Esophagus muscularis mucosa (tissue), 4 donors: ENCODE measurements at regions not wholly inside any gene's neighbourhood (a gene's known extent, or its start where the extent isn't known, plus 50 kb on each side); places are given as distances from the start of the nearest gene placed in this dataset.

Experiments
- DNase-seq: peaks from one replicate; pipeline ENCODE4 v3.0.0-alpha.2; 2017; ENCODE audit errors: extremely low spot score
- H3K27ac ChIP-seq, 4 donors: fragments of 200-600 bp; sonication (generic); replicated peaks in 1 of 4; 1 replicate in 3 of 4; 2 replicates in 1 of 4; pipeline ENCODE4 v1.5.1; 2016 to 2019; ENCODE audit warnings: mild to moderate bottlenecking in 1 of 4
- H3K27me3 ChIP-seq, 4 donors: fragments of 200-600 bp; sonication (generic); one replicate each; pipeline versions ENCODE4 v1.5.1 to v1.6.0; 2016 to 2019
- H3K36me3 ChIP-seq, 4 donors: fragments of 200-600 bp; sonication (generic); one replicate each; pipeline ENCODE4 v1.5.1; 2016 to 2019
- H3K4me1 ChIP-seq, 4 donors: fragments of 200-600 bp; sonication (generic); one replicate each; pipeline ENCODE4 v1.5.1; 2016 to 2019
- H3K4me3 ChIP-seq, 4 donors: fragments of 200-600 bp; sonication (generic); 1 replicate in 2 of 4; 2 replicates in 2 of 4; pipeline ENCODE4 v1.5.1; 2016 to 2019; ENCODE audit warnings: mild to moderate bottlenecking in 4 of 4, moderate library complexity in 1 of 4
- H3K9me3 ChIP-seq, 4 donors: fragments of 200-600 bp; sonication (generic); 1 replicate in 3 of 4; 2 replicates in 1 of 4; pipeline ENCODE4 v1.5.1; 2016 to 2019
- EP300 ChIP-seq: sonication (generic); formaldehyde crosslinking; IDR thresholded peaks from one replicate; pipeline ENCODE4 v1.6.1; 2017; ENCODE audit warnings: antibody characterized with exemption
- POLR2A ChIP-seq: fragments of 450-650 bp; IDR thresholded peaks from one replicate; pipeline ENCODE4 v1.6.1; 2017; ENCODE audit warnings: antibody characterized with exemption, moderate library complexity, mild to moderate bottlenecking, low read depth
- POLR2AphosphoS5 ChIP-seq, 2 donors: sonication (generic); formaldehyde crosslinking; IDR thresholded peaks; one replicate each; pipeline ENCODE4 v1.6.1; 2017; ENCODE audit warnings: antibody characterized with exemption in 2 of 2
- WGBS: methylation state at CpG from one replicate; pipeline ENCODE4 v1.1.5; 2018; 5-methylcytosine and 5-hydroxymethylcytosine counted together
- intact Hi-C: fragments of 100-400 bp; cut with DNase I; formaldehyde crosslinking; loops from one replicate; pipeline ENCODE4 v1.15.1; 2023
- TF ChIP-seq, protein P1 (sequence below), 3 experiments: fragments of 200-600 bp in 2 of 3; fragments of 450-650 bp in 1 of 3; sonication (generic) in 2 of 3; IDR thresholded peaks; one replicate each; pipeline ENCODE4 v1.5.1; 2017 to 2019; ENCODE audit warnings: antibody characterized with exemption in 3 of 3, mild to moderate bottlenecking in 2 of 3, moderate library complexity in 1 of 3

DNA sequence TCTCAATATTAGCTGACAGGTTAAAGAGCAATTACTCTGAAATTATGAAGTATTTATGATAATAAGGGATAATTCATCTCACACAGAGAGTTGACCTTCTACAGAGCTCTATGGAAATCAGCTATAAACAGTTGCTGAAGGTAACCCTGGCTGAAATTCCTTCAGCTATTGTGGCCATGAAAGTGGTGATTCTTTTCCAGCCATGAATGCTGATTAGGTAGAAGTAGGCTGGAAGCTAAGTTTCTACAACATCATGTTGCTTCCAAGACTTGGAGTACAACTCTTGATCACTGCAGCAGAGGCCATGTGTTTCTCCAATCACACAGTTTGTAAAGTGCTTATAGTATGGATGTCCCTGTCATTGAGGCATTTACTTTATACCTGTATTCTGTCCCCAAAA lies 2128.9 kb downstream of the MRPL39 start:
- intact Hi-C loops: no loop called here
- H3K9me3 ChIP-seq: no peaks in the 10 kb centered on the region
- no peaks in the 10 kb centered on the region for H3K4me1 ChIP-seq
- no peak overlapping the region for H3K27ac ChIP-seq
- DNase-seq: no peak
- TF ChIP-seq POLR2A: no peak
- TF ChIP-seq EP300: no peak
- TF ChIP-seq, protein P1, sequence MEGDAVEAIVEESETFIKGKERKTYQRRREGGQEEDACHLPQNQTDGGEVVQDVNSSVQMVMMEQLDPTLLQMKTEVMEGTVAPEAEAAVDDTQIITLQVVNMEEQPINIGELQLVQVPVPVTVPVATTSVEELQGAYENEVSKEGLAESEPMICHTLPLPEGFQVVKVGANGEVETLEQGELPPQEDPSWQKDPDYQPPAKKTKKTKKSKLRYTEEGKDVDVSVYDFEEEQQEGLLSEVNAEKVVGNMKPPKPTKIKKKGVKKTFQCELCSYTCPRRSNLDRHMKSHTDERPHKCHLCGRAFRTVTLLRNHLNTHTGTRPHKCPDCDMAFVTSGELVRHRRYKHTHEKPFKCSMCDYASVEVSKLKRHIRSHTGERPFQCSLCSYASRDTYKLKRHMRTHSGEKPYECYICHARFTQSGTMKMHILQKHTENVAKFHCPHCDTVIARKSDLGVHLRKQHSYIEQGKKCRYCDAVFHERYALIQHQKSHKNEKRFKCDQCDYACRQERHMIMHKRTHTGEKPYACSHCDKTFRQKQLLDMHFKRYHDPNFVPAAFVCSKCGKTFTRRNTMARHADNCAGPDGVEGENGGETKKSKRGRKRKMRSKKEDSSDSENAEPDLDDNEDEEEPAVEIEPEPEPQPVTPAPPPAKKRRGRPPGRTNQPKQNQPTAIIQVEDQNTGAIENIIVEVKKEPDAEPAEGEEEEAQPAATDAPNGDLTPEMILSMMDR (IDR thresholded peaks at IDR 0.05): no peak
- no peak for TF ChIP-seq POLR2AphosphoS5 (IDR thresholded peaks at IDR 0.05)
- H3K27me3 ChIP-seq: no peaks in the 10 kb centered on the region
- no peak overlapping the region for H3K4me3 ChIP-seq
- H3K36me3 ChIP-seq: no peaks in the 10 kb centered on the region

DNA sequence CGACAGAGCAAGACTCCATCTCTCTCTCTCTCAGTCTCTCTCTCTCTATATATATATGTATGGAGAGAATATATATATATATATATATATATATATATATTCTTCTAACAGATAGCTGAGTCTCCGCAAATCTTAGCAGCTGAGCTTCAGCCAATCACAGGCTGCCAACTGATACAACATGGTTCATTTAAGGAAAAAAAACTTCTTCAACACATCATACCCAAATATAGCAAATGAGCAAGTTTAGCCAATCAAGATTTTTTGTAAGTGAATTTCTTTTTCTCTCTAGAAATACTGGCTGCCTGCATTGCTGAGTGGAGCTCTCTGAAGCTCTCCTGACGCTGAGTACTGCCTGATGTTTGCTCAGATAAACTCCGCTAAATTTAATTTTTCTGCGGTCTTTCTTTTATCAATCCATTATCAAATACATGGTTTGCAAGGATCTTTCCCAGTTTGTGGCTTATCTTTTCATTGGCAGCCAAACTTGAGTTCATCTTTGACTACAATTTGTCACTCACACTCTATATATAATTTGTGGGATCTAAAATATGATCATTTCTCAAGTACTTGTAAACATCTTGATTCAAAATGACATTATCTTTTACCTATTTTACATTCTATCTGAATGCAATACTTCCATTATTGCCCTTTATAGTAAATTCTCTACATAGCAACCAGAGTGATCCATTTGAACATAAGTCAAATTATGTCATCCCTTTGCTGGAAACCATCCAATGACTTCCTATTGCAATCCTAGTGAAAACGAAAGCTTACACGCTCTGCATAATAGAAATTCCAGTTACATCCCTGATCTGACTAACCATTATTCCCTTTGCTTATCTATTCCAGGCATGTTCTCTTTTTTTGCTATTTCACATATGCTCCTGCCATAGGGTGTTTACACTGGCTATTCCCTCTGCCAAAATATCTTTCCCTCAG lies 2131.7 kb downstream of the MRPL39 start:
- Histone ChIP-seq H3K27ac (no peak overlapping the region), H3K9me3 (no peaks in the 10 kb centered on the region), H3K27me3 (no peaks in the 10 kb centered on the region), H3K4me1 (no peaks in the 10 kb centered on the region), H3K4me3 (no peak overlapping the region), H3K36me3 (no peaks in the 10 kb centered on the region)
- WGBS: 59% methylated on average over 7 of the region's 7 CpGs
- DNase-seq: no peak
- intact Hi-C loops: no loop called here
- TF ChIP-seq EP300 (no peak), POLR2A (no peak), POLR2AphosphoS5 (IDR thresholded peaks at IDR 0.05) (no peak)
- TF ChIP-seq, protein P1 (IDR thresholded peaks at IDR 0.05): no peak

DNA sequence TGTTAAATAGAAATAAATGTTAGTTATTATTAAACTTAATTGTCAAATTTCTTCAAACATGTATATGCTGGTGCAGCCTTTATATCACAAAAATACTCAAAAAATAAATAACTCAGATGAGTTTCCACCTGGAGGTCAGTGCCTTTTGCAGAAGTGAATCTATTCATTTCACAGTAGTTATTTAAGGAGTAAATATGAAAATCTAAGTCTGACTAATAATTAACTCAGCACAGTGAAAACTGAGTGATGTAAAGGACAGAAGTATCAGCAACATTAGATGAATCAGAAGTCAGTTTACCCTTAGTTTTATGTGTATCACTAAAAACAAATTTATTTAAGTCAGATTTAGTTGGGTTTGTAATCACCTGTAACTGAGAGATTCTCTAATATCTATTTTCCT lies 2135.4 kb downstream of the MRPL39 start:
- Histone ChIP-seq H3K36me3 (no peaks in the 10 kb centered on the region), H3K27me3 (no peaks in the 10 kb centered on the region), H3K4me3 (no peak overlapping the region), H3K4me1 (no peaks in the 10 kb centered on the region), H3K9me3 (no peaks in the 10 kb centered on the region), H3K27ac (no peak overlapping the region)
- TF ChIP-seq POLR2AphosphoS5 (IDR thresholded peaks at IDR 0.05) (no peak), POLR2A (no peak), EP300 (no peak)
- TF ChIP-seq, protein P1 (IDR thresholded peaks at IDR 0.05): no peak
- no peak for DNase-seq
- intact Hi-C loops: no loop called here

DNA sequence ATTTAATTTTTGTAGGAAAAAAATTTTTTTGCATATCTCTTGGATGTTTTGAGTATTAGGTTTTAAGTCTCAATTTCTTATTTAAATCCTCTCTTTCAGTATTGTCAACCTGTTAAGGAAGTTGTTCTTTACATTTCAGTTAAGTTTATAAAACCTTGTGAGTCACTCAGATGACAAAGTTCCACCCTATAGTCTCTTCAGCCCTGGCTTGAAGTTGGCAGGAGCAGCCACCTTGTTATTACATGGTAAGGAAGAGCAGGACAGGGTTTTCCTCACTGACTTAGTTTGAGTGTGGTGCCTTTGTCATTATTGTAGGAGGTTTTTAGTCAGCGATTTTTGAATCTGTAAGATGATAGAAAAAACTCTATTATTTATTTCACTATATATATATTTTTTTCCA lies 2143.9 kb downstream of the MRPL39 start:
- no peak for DNase-seq
- H3K36me3 ChIP-seq: no peaks in the 10 kb centered on the region

More for the DNA sequence above, 2143.9 kb downstream of the MRPL39 start:
- Histone ChIP-seq H3K27me3 (no peaks in the 10 kb centered on the region), H3K27ac (no peak overlapping the region), H3K4me3 (no peak overlapping the region), H3K4me1 (no peaks in the 10 kb centered on the region), H3K9me3 (peaks cover 0 to 6% (median 0%) of the 10 kb centered on the region in 4 donors)
- WGBS: 4% methylated on average over 1 of the region's 1 CpG
- TF ChIP-seq POLR2A (no peak), EP300 (no peak), POLR2AphosphoS5 (IDR thresholded peaks at IDR 0.05) (no peak)
- TF ChIP-seq, protein P1 (IDR thresholded peaks at IDR 0.05): no peak
- intact Hi-C loops: no loop called here
